Endothelial cell of umbilical vein (primary cell): ENCODE measurements at regions not wholly inside any gene's neighbourhood (a gene's known extent, or its start where the extent isn't known, plus 50 kb on each side); places are given as distances from the start of the nearest gene placed in this dataset.

ENCODE experiments used
- BruUV-seq: library from RNA; stranded (reverse); fragments of 400-500 nt; replicated peaks from 2 replicates; lab custom pipeline; 2021; lab: Mats Ljungman, UMichigan
- CTCF ChIA-PET: fragments of 300-600, 350-600 bp; sonication (Branson Sonifier 250); formaldehyde crosslinking; loops from one replicate; lab custom pipeline; 2021; ENCODE audit warnings: antibody characterized with exemption, inconsistent platforms; lab: Charles Lee
- POLR2A ChIA-PET: fragments of 300-600, 350-600 bp; sonication (Branson Sonifier 250); formaldehyde crosslinking; loops from one replicate; lab custom pipeline; 2021; ENCODE audit warnings: antibody characterized with exemption, inconsistent platforms; lab: Charles Lee
- DNase-seq: peaks from one replicate; pipeline ENCODE4 v3.0.0-alpha.2; 2011; ENCODE audit warnings: low read depth, low spot score
- FAIRE-seq: peaks from 2 replicates; lab custom pipeline; 2011; peaks lifted over from hg19 to GRCh38; lab: Jason Lieb, UNC
- H2AFZ ChIP-seq: 2 replicates; pipeline ENCODE4 v1.6.0; 2012; ENCODE audit warnings: low read depth, low read length, control low read depth, inconsistent platforms
- H3K27ac ChIP-seq: 2 replicates; pipeline ENCODE4 v1.5.1; 2011; ENCODE audit warnings: low read depth, mild to moderate bottlenecking, control low read depth, low read length, moderate library complexity; ENCODE audit not compliant: insufficient read depth
- H3K27me3 ChIP-seq, 2 experiments: 2 replicates each; pipeline versions ENCODE4 v1.6.0 to v1.6.1; 2011; ENCODE audit warnings: low read length in 2 of 2, mixed read lengths in 1 of 2; ENCODE audit not compliant: control insufficient read depth in 2 of 2, insufficient read depth in 2 of 2
- H3K36me3 ChIP-seq, 2 experiments: 2 replicates in 1 of 2; 3 replicates in 1 of 2; pipeline ENCODE4 v1.5.1; 2011; ENCODE audit warnings: low read length in 2 of 2, mild to moderate bottlenecking in 1 of 2, moderate library complexity in 1 of 2; ENCODE audit not compliant: control insufficient read depth in 2 of 2, insufficient read depth in 2 of 2; ENCODE audit errors: extremely low read depth in 1 of 2
- H3K4me1 ChIP-seq: 3 replicates; pipeline ENCODE4 v1.5.1; 2011; ENCODE audit warnings: mild to moderate bottlenecking, low read length; ENCODE audit not compliant: control insufficient read depth, insufficient read depth; ENCODE audit errors: extremely low read depth
- H3K4me2 ChIP-seq: 2 replicates; pipeline ENCODE4 v1.6.1; 2011; ENCODE audit warnings: low read length, control low read depth, mixed read lengths; ENCODE audit not compliant: insufficient read depth
- H3K4me3 ChIP-seq, 3 experiments: fragments of 200-600 bp in 1 of 3; sonication (generic), shearing (Covaris generic) in 1 of 3; replicated peaks in 1 of 3; 2 replicates each; pipeline ENCODE4 v1.5.1; 2011 to 2016; ENCODE audit warnings: control low read depth in 3 of 3, low read length in 3 of 3, mild to moderate bottlenecking in 2 of 3, inconsistent platforms in 1 of 3, low read depth in 1 of 3, moderate library complexity in 1 of 3; ENCODE audit not compliant: insufficient read depth in 1 of 3
- H3K79me2 ChIP-seq: 2 replicates; pipeline ENCODE4 v1.6.0; 2012; ENCODE audit warnings: low read length, inconsistent platforms; ENCODE audit not compliant: control insufficient read depth, insufficient read depth
- H3K9ac ChIP-seq: replicated peaks from 2 replicates; pipeline ENCODE3; 2011; ENCODE audit warnings: low read length, control low read depth; ENCODE audit not compliant: insufficient read depth; ENCODE audit errors: extremely low read depth
- H3K9me1 ChIP-seq: replicated peaks from 3 replicates; pipeline ENCODE4 v1.6.0; 2011; ENCODE audit warnings: mild to moderate bottlenecking, low read length; ENCODE audit not compliant: control insufficient read depth, insufficient read depth; ENCODE audit errors: extremely low read depth
- H3K9me3 ChIP-seq: replicated peaks from 2 replicates; pipeline ENCODE4 v1.5.1; 2012; ENCODE audit warnings: low read length, inconsistent platforms; ENCODE audit not compliant: control insufficient read depth, insufficient read depth
- H4K20me1 ChIP-seq: replicated peaks from 2 replicates; pipeline ENCODE3; 2011; ENCODE audit warnings: mild to moderate bottlenecking, low read length; ENCODE audit not compliant: control insufficient read depth, insufficient read depth; ENCODE audit errors: extremely low read depth
- CTCF ChIP-seq, 2 donors: IDR thresholded peaks; 1 replicate in 1 of 2; 2 replicates in 1 of 2; pipeline ENCODE4 v1.5.1; 2011; ENCODE audit warnings: low read length in 2 of 2, mild to moderate bottlenecking in 2 of 2, moderate library complexity in 2 of 2, control low read depth in 1 of 2, inconsistent platforms in 1 of 2, low read depth in 1 of 2; ENCODE audit not compliant: insufficient read depth in 1 of 2; ENCODE audit errors: extremely low read depth in 1 of 2
- EZH2 ChIP-seq: IDR thresholded peaks from 2 replicates; pipeline ENCODE4 v1.6.1; 2012; ENCODE audit warnings: borderline replicate concordance, low read depth, mild to moderate bottlenecking, moderate library complexity, low read length, inconsistent platforms; ENCODE audit not compliant: severe bottlenecking
- FOS ChIP-seq: IDR thresholded peaks from 2 replicates; pipeline ENCODE4 v1.6.1; 2011; ENCODE audit warnings: mild to moderate bottlenecking, low read length, moderate library complexity, borderline replicate concordance; ENCODE audit not compliant: insufficient read depth
- GATA2 ChIP-seq: IDR thresholded peaks from 2 replicates; pipeline ENCODE4 v1.7.0; 2011; ENCODE audit warnings: low read depth, mild to moderate bottlenecking, moderate library complexity, mixed read lengths, low read length; ENCODE audit not compliant: insufficient read length, insufficient read depth
- JUN ChIP-seq: IDR thresholded peaks from 2 replicates; pipeline ENCODE4 v1.6.1; 2011; ENCODE audit warnings: borderline replicate concordance, low read depth; ENCODE audit not compliant: insufficient read length, insufficient read depth
- MAX ChIP-seq: IDR thresholded peaks from 2 replicates; pipeline ENCODE4 v1.6.1; 2011; ENCODE audit not compliant: insufficient read depth, insufficient read length
- MYC ChIP-seq: IDR thresholded peaks from one replicate; pipeline ENCODE4 v1.6.1; 2011; ENCODE audit warnings: mild to moderate bottlenecking, low read depth, low read length
- POLR2A ChIP-seq: IDR thresholded peaks from 2 replicates; pipeline ENCODE4 v1.6.1; 2012; ENCODE audit warnings: low read depth, mild to moderate bottlenecking, control low read depth, low read length
- POLR2AphosphoS5 ChIP-seq: IDR thresholded peaks from 2 replicates; pipeline ENCODE4 v1.6.1; 2012; ENCODE audit warnings: low read depth, mild to moderate bottlenecking, control low read depth, low read length, moderate library complexity; ENCODE audit not compliant: insufficient read depth
- dilution Hi-C: fragments of 300-500 bp; cut with MboI; formaldehyde crosslinking; loops from one replicate; pipeline ENCODE4 v1.15.0; 2019; ENCODE audit warnings: low sequenced_read_pairs; ENCODE audit not compliant: extremely low pct_ligation_motif_present
- intact Hi-C: fragments of 100-400 bp; cut with micrococcal nuclease; formaldehyde crosslinking; loops from one replicate; pipeline ENCODE4 v1.10.0; 2022

- no peaks in the 10 kb centered on the region for H3K4me1 ChIP-seq
- no peaks in the 10 kb centered on the region for H3K9me3 ChIP-seq
- ChIA-PET CTCF (no interaction called here), POLR2A (no interaction called here)
- dilution Hi-C loops (no loop called here), intact Hi-C loops (no loop called here)
- no peaks in the 10 kb centered on the region for H3K36me3 ChIP-seq
- no peaks in the 10 kb centered on the region for H4K20me1 ChIP-seq
- no peak for TF ChIP-seq MYC
- no peak for TF ChIP-seq CTCF (IDR thresholded peaks at IDR 0.05; ENCODE audit: extremely low read depth in 1 of 2, insufficient read depth in 1 of 2, low read depth in 1 of 2, low read length in 2 of 2)
- no peak for TF ChIP-seq POLR2A
- TF ChIP-seq GATA2 = no peak
- no peak for TF ChIP-seq POLR2AphosphoS5
- no peak for TF ChIP-seq FOS
- TF ChIP-seq MAX = no peak
- TF ChIP-seq EZH2 = no peak
- TF ChIP-seq JUN = no peak
- DNase-seq (no peak), FAIRE-seq (no peak)
- no peak overlapping the region for H3K27ac ChIP-seq
- no peak overlapping the region for H3K4me2 ChIP-seq
- H3K4me3 ChIP-seq = no peak overlapping the region
- H3K79me2 ChIP-seq = no peaks in the 10 kb centered on the region
- no peak overlapping the region for H2AFZ ChIP-seq
- H3K27me3 ChIP-seq = peaks cover 0 to 2% of the 10 kb centered on the region in 2 experiments
- BruUV-seq = no TSS peak
- H3K9me1 ChIP-seq = no peaks in the 10 kb centered on the region
- no peak overlapping the region for H3K9ac ChIP-seq
These were observed 241.2 kb downstream of the COL4A1 start for GRCh38 chr13:110065780-110066179.
